ENCODE measurements at regions not wholly inside any gene's neighbourhood (a gene's known extent, or its start where the extent isn't known, plus 50 kb on each side); places are given as distances from the start of the nearest gene placed in this dataset.
A peak's percentile ranks its signal among the peaks of the same experiment; 100 is the strongest.
"Not testable (repeated sequence)": the region's sequence is repeated elsewhere in the genome, so short reads cannot be mapped to it uniquely, and the experiment has no call there.

GRCh38 chr1:56145581-56145980 is 433.8 kb downstream of the PLPP3 start:
- no peak for DNase-seq

GRCh38 chr1:56142301-56142700 is 437.1 kb downstream of the PLPP3 start:
- DNase-seq, result no peak

- DNase-seq, result no peak
Measured at GRCh38 chr1:56139836-56140235, 439.5 kb downstream of the PLPP3 start.

- DNase-seq, result peak; percentile 74
Measured at GRCh38 chr1:56137521-56138505, 441.6 kb downstream of the PLPP3 start.

GRCh38 chr1:56137090-56137489 is 442.3 kb downstream of the PLPP3 start:
- DNase-seq, result no peak

- no peak for DNase-seq
Measured at GRCh38 chr1:56135864-56136147, 443.6 kb downstream of the PLPP3 start.

GRCh38 chr1:56135069-56135863 is 444.1 kb downstream of the PLPP3 start:
- DNase-seq, result no peak

- DNase-seq, result no peak
Measured at GRCh38 chr1:56133522-56134472, 445.6 kb downstream of the PLPP3 start.

- DNase-seq, result peak; percentile 86
Measured at GRCh38 chr1:56132520-56132919, 446.8 kb downstream of the PLPP3 start.

GRCh38 chr1:56129837-56130236 is 449.5 kb downstream of the PLPP3 start:
- no peak for DNase-seq

GRCh38 chr1:56125316-56125715 is 454.0 kb downstream of the PLPP3 start:
- DNase-seq, result no peak

GRCh38 chr1:56123826-56124225 is 455.5 kb downstream of the PLPP3 start:
- DNase-seq, result no peak

- DNase-seq, result no peak
Measured at GRCh38 chr1:56123421-56123820, 455.9 kb downstream of the PLPP3 start.

GRCh38 chr1:56120021-56120420 is 459.3 kb downstream of the PLPP3 start:
- DNase-seq, result no peak

GRCh38 chr1:56118676-56119075 is 460.7 kb downstream of the PLPP3 start:
- not testable (repeated sequence) for DNase-seq

- peak; percentile 20 for DNase-seq
Measured at GRCh38 chr1:56115701-56116100, 463.7 kb downstream of the PLPP3 start.

- no peak for DNase-seq
Measured at GRCh38 chr1:56113679-56114078, 465.7 kb downstream of the PLPP3 start.

- no peak for DNase-seq
Measured at GRCh38 chr1:56107275-56107638, 472.1 kb downstream of the PLPP3 start.

- DNase-seq, result no peak
Measured at GRCh38 chr1:56106531-56107274, 472.7 kb downstream of the PLPP3 start.

- no peak for DNase-seq
Measured at GRCh38 chr1:56105397-56105796, 474.0 kb downstream of the PLPP3 start.

GRCh38 chr1:56099766-56100265 is 479.5 kb downstream of the PLPP3 start:
- no peak for DNase-seq

GRCh38 chr1:56098946-56099345 is 480.4 kb downstream of the PLPP3 start:
- no peak for DNase-seq
